ENCODE measurements at regions not wholly inside any gene's neighbourhood (a gene's known extent, or its start where the extent isn't known, plus 50 kb on each side); places are given as distances from the start of the nearest gene placed in this dataset.

DNA sequence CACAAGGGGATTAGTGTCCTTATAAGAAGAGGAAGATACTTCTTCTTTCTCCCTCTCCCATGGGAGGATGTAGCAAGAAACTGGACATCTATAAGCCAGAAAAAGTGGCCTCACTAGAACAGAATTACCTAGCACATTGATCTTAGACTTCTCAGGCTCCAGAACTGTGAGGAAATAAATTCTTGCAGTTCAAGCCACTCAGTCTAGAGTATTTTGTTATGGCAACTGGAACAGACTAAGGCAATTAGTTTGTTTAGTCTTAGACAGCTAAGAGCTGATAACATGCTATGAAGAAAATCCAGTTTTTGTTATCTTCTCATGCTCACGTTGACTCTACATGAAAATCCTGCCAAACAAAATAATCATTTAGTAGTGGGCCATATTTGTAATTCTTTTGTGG, 627.6 kb upstream of the PHF14 start:
- TF ChIP-seq, protein P1, sequence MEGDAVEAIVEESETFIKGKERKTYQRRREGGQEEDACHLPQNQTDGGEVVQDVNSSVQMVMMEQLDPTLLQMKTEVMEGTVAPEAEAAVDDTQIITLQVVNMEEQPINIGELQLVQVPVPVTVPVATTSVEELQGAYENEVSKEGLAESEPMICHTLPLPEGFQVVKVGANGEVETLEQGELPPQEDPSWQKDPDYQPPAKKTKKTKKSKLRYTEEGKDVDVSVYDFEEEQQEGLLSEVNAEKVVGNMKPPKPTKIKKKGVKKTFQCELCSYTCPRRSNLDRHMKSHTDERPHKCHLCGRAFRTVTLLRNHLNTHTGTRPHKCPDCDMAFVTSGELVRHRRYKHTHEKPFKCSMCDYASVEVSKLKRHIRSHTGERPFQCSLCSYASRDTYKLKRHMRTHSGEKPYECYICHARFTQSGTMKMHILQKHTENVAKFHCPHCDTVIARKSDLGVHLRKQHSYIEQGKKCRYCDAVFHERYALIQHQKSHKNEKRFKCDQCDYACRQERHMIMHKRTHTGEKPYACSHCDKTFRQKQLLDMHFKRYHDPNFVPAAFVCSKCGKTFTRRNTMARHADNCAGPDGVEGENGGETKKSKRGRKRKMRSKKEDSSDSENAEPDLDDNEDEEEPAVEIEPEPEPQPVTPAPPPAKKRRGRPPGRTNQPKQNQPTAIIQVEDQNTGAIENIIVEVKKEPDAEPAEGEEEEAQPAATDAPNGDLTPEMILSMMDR (IDR thresholded peaks at IDR 0.05): no peak
- ATAC-seq (no peak), DNase-seq (no peak)
- Histone ChIP-seq H3K4me1 (no peaks in the 10 kb centered on the region), H3K27ac (no peak overlapping the region), H3K27me3 (no peaks in the 10 kb centered on the region), H3K4me3 (no peak overlapping the region), H3K36me3 (no peaks in the 10 kb centered on the region), H3K9me3 (no peaks in the 10 kb centered on the region)
- intact Hi-C loops (cut with DNase I): no loop called here

DNA sequence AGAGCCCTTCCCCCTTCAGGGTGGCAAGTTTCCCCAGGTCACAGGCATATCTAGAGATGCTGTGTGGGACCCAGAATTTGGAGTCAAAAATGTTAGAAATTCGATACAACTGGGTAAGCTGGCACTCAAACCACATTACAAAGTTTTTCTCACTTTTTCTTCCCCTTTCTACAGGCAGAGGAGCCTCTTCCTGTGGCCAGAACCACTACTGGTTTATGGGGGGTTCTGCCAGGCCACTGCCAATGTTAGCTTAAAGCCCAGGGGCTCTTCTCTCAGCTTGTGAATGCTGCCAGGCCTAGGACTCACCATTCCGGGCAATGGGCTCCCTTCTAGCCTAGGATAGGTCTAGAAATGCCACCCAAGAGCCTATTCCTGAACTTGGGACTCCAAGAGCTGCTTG, 617.9 kb upstream of the PHF14 start:
- Histone ChIP-seq H3K9me3 (no peaks in the 10 kb centered on the region), H3K27me3 (no peaks in the 10 kb centered on the region), H3K4me1 (no peaks in the 10 kb centered on the region), H3K4me3 (no peak overlapping the region), H3K36me3 (no peaks in the 10 kb centered on the region), H3K27ac (no peak overlapping the region)
- intact Hi-C loops (cut with DNase I): no loop called here
- TF ChIP-seq, protein P1 (IDR thresholded peaks at IDR 0.05): no peak
- no peak for DNase-seq
- ATAC-seq: no peak

DNA sequence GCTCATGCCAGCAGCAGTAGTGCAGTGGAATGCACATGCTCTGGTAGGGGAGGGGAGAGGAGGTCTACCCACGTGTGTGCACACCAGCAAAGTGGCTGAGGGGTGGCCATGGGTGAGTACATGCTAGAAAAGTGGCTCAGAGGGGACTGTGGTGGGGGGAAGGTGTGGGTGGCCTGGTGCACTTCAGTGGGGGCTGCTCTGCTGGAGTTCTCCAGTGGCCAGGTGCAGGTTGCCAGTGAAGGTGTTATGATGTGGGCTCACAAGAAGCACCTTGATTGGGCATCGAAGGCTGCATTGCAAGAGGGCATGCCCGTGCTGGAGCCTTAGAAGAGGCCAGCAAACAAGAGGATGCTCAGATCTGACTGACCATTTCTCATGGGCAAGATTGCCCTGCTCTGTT, 613.6 kb upstream of the PHF14 start:
- H3K9me3 ChIP-seq: no peaks in the 10 kb centered on the region
- ATAC-seq (no peak), DNase-seq (no peak)
- intact Hi-C loops (cut with DNase I): no loop called here
- no peaks in the 10 kb centered on the region for H3K27me3 ChIP-seq
- H3K4me3 ChIP-seq: no peak overlapping the region
- H3K36me3 ChIP-seq: no peaks in the 10 kb centered on the region
- TF ChIP-seq, protein P1 (IDR thresholded peaks at IDR 0.05): no peak
- no peaks in the 10 kb centered on the region for H3K4me1 ChIP-seq
- H3K27ac ChIP-seq: no peak overlapping the region

DNA sequence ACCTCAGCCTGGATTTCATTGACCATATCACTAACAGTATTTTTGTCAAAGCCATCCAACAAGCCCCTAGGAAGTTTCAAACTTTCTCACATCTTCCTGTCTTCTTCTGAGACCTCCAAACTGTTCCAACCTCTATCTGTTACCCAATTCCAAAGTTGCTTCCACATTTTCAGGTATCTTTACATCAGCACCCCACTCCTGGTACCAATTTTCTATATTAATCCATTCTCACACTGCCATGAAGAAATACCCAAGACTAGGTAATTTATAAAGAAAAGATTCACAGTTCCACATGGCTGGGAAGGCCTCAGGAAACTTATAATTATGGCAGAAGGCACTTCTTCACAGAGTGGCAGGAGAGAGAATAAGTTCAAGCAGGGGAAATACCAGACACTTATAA, 571.9 kb upstream of the PHF14 start:
- Histone ChIP-seq H3K27ac (no peak overlapping the region), H3K4me1 (no peaks in the 10 kb centered on the region), H3K36me3 (no peaks in the 10 kb centered on the region), H3K4me3 (no peak overlapping the region), H3K27me3 (no peaks in the 10 kb centered on the region), H3K9me3 (peaks cover 7% of the 10 kb centered on the region)
- no peak for ATAC-seq
- intact Hi-C loops (cut with DNase I): no loop called here
- TF ChIP-seq, protein P1 (IDR thresholded peaks at IDR 0.05): no peak
- DNase-seq: no peak

DNA sequence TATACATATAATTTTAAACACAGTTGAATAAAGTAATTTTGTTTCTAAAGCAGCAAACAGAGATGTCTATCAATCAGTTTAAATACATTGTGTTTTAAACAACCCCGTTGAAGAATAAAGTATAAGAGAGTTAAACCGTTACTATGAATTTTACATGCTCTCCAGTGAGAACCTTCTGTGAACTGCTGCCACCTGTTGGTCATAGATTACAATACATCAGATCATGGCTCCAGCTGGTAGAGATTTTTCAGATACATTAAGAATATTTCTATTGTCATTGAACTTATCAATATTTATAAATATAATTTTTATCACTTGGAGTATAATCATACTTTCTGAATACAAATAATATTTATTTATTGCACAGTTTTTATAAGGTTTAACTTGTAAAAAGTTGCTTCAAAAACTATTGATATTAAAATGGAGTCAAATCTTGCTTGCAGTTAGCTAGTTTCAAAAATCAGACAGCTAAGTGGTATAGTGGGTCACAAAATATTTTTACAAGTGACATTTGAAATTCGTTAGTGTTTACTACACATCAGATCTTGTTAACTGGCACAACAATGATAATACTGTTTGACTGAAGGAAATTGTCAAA, 561.2 kb upstream of the PHF14 start:
- Histone ChIP-seq H3K36me3 (no peaks in the 10 kb centered on the region), H3K4me3 (no peak overlapping the region), H3K27ac (no peak overlapping the region), H3K27me3 (no peaks in the 10 kb centered on the region), H3K4me1 (no peaks in the 10 kb centered on the region), H3K9me3 (no peaks in the 10 kb centered on the region)
- intact Hi-C loops (cut with DNase I): no loop called here
- TF ChIP-seq, protein P1 (IDR thresholded peaks at IDR 0.05): peak; percentile 81
- DNase-seq (no peak), ATAC-seq (peak; percentile 60)

DNA sequence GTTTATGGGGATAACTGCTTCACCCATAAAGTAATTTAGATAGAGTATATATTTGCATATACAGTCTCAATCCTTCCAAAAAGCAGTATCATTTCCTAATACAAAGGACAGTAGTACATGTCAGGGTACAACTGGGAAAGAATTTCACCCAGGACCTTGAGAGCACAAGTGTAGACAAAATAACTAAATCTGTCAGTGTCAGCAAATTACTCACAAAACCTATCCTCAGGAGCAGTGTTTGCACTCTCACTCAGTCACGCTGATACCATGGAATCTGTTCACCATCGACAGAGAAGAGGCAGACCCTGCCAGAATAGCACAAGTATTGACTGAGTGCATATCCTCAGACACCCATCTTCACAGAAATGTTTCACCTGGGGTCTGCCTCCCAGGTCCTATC, 554.7 kb upstream of the PHF14 start:
- no peak for ATAC-seq
- no peaks in the 10 kb centered on the region for H3K36me3 ChIP-seq
- TF ChIP-seq, protein P1 (IDR thresholded peaks at IDR 0.05): no peak

More for the DNA sequence above, 554.7 kb upstream of the PHF14 start:
- no peak for DNase-seq
- H3K4me1 ChIP-seq: no peaks in the 10 kb centered on the region
- H3K9me3 ChIP-seq: no peaks in the 10 kb centered on the region
- H3K27me3 ChIP-seq: no peaks in the 10 kb centered on the region
- no peak overlapping the region for H3K4me3 ChIP-seq
- no peak overlapping the region for H3K27ac ChIP-seq
- intact Hi-C loops (cut with DNase I): no loop called here

Data from upper lobe of right lung (tissue), 1 donor.